IPS-20b (cell line): ENCODE measurements at regions not wholly inside any gene's neighbourhood (a gene's known extent, or its start where the extent isn't known, plus 50 kb on each side); places are given as distances from the start of the nearest gene placed in this dataset.
"Not testable (repeated sequence)": the region's sequence is repeated elsewhere in the genome, so short reads cannot be mapped to it uniquely, and the experiment has no call there.

Source experiments
- H3K27ac ChIP-seq: one replicate; pipeline ENCODE4 v1.5.1; 2013; ENCODE audit warnings: low read length
- H3K27me3 ChIP-seq: 2 replicates; pipeline ENCODE4 v1.6.1; 2013; ENCODE audit warnings: mild to moderate bottlenecking, low read length, inconsistent platforms; ENCODE audit not compliant: insufficient read depth
- H3K36me3 ChIP-seq: 2 replicates; pipeline ENCODE4 v1.6.1; 2013; ENCODE audit warnings: low read depth, mild to moderate bottlenecking, inconsistent platforms, low read length, moderate library complexity; ENCODE audit not compliant: insufficient read depth
- H3K4me1 ChIP-seq: 2 replicates; pipeline ENCODE4 v1.6.1; 2013; ENCODE audit warnings: mild to moderate bottlenecking, control low read depth, inconsistent platforms, low read length, moderate library complexity; ENCODE audit not compliant: insufficient read depth
- H3K4me3 ChIP-seq: 2 replicates; pipeline ENCODE4 v1.5.1; 2013; ENCODE audit warnings: mild to moderate bottlenecking, low read length, inconsistent platforms
- H3K9ac ChIP-seq: 2 replicates; pipeline ENCODE4 v1.6.1; 2013; ENCODE audit warnings: low read depth, mild to moderate bottlenecking, inconsistent platforms, low read length, moderate library complexity
- H3K9me3 ChIP-seq: 2 replicates; pipeline ENCODE4 v1.6.1; 2013; ENCODE audit warnings: mild to moderate bottlenecking, low read depth, low read length, inconsistent platforms; ENCODE audit not compliant: insufficient read depth

- Histone ChIP-seq H3K4me3 (no peak overlapping the region), H3K27ac (no peak overlapping the region), H3K27me3 (no peaks in the 10 kb centered on the region)
Measured at GRCh38 chrX:63285375-63285774, 65.8 kb downstream of the SPIN4 start.

GRCh38 chrX:63284659-63285058 is 66.5 kb downstream of the SPIN4 start:
- no peak overlapping the region for H3K27ac ChIP-seq
- H3K9ac ChIP-seq, result no peak overlapping the region

More at GRCh38 chrX:63285375-63285774, 65.8 kb downstream of the SPIN4 start:
- no peaks in the 10 kb centered on the region for H3K36me3 ChIP-seq
- no peaks in the 10 kb centered on the region for H3K9me3 ChIP-seq
- H3K9ac ChIP-seq, result no peak overlapping the region
- H3K4me1 ChIP-seq, result no peaks in the 10 kb centered on the region

DNA sequence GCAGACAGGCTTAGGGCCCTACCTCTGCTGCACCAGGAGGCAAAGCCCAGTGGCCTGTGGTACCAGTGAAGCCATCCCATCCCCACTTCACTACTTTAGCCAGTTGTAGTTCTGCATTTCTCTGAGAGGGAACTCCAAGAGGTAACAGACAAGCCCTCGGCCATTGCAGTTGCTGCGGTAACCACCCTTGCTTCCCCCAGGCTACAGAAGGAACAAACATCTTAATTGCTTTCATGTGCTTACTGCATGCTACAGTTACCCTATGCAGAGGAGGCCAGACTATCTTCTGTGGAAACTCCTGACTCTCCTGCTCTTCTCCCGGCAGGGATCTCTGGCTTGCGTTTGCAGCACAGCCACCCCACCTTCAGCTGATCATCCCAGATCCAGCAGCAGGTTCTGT is 67.8 kb downstream of the SPIN4 start:
- Histone ChIP-seq H3K9me3 (no peaks in the 10 kb centered on the region), H3K9ac (no peak overlapping the region), H3K27ac (no peak overlapping the region), H3K4me1 (no peaks in the 10 kb centered on the region), H3K4me3 (no peak overlapping the region), H3K36me3 (no peaks in the 10 kb centered on the region), H3K27me3 (no peaks in the 10 kb centered on the region)

More at GRCh38 chrX:63284659-63285058, 66.5 kb downstream of the SPIN4 start:
- Histone ChIP-seq H3K4me3 (no peak overlapping the region), H3K27me3 (no peaks in the 10 kb centered on the region), H3K36me3 (no peaks in the 10 kb centered on the region), H3K9me3 (no peaks in the 10 kb centered on the region), H3K4me1 (no peaks in the 10 kb centered on the region)

GRCh38 chrX:63282828-63283227 is 68.3 kb downstream of the SPIN4 start:
- no peak overlapping the region for H3K4me3 ChIP-seq
- no peaks in the 10 kb centered on the region for H3K36me3 ChIP-seq
- no peak overlapping the region for H3K27ac ChIP-seq
- H3K9ac ChIP-seq, result no peak overlapping the region
- no peaks in the 10 kb centered on the region for H3K9me3 ChIP-seq
- no peaks in the 10 kb centered on the region for H3K4me1 ChIP-seq
- H3K27me3 ChIP-seq, result no peaks in the 10 kb centered on the region

DNA sequence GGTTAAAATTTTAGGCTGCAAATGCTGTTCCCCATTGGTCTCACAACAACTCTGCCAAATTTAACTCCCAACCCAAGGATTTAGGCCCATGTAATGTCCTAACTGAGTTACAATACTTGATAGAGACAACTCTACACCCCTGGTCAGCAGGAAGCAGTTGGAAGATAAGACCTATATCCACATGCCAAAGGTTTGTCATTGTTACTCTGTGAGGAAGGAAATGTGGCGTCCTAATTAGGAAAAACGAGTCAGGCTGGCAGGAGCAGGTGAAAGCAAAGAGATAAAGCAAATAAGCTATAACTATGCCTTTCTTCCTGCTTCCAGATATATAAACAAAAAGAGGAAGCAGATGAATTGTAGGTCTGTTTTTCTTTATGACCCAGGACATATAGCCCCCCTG is 69.1 kb downstream of the SPIN4 start:
- H3K36me3 ChIP-seq, result no peaks in the 10 kb centered on the region
- H3K27ac ChIP-seq, result no peak overlapping the region
- H3K4me3 ChIP-seq, result no peak overlapping the region
- H3K9me3 ChIP-seq, result no peaks in the 10 kb centered on the region
- H3K27me3 ChIP-seq, result no peaks in the 10 kb centered on the region
- no peak overlapping the region for H3K9ac ChIP-seq
- no peaks in the 10 kb centered on the region for H3K4me1 ChIP-seq

DNA sequence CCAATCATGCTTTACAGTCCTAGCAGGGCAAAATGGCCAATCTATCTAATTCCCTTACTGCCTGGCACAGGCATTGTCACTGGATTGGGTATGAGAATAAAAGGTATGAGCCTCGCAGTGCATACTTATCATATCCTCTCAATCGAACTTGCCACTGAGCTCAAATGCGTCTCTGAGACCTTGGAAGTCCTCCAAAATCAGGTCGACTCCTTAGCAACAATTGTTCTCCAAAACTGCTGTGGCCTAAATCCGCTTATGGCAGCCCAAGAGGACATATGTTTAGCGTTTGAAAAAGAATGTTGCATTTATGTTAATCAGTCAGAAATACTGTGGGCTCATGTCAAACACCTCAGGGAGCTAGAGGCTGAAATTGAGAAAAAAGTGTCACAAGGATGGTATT is 69.7 kb downstream of the SPIN4 start:
- no peaks in the 10 kb centered on the region for H3K4me1 ChIP-seq
- no peaks in the 10 kb centered on the region for H3K36me3 ChIP-seq
- H3K27ac ChIP-seq, result no peak overlapping the region
- no peaks in the 10 kb centered on the region for H3K9me3 ChIP-seq
- no peak overlapping the region for H3K9ac ChIP-seq
- no peaks in the 10 kb centered on the region for H3K27me3 ChIP-seq
- H3K4me3 ChIP-seq, result no peak overlapping the region

DNA sequence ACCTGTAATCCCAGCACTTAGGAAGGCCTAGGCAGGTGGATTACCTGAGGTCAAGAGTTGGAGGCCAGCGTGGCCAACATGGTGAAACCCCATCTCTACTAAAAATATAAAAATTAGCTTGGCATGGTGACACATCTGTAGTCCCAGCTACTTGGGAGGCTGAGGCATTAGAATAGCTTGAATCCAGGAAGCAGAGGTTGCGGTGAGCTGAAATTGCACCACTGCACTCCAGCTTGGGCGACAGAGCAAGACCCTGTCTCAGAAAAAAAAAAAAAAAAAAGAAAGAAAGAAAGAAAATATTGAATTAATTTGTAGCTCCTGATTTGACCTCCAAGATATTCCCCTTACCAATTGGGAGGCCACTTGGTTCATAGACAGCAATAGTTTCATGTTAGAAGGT is 73.7 kb downstream of the SPIN4 start:
- not testable (repeated sequence) for H3K36me3 ChIP-seq, H3K4me1 ChIP-seq, H3K27ac ChIP-seq

GRCh38 chrX:63275127-63275526 is 76.0 kb downstream of the SPIN4 start:
- Histone ChIP-seq H3K9ac (no peak overlapping the region), H3K9me3 (no peaks in the 10 kb centered on the region), H3K4me3 (no peak overlapping the region), H3K36me3 (no peaks in the 10 kb centered on the region), H3K27me3 (no peaks in the 10 kb centered on the region), H3K27ac (no peak overlapping the region), H3K4me1 (no peaks in the 10 kb centered on the region)

More for the DNA sequence above, 73.7 kb downstream of the SPIN4 start:
- H3K4me3 ChIP-seq, H3K27me3 ChIP-seq, H3K9ac ChIP-seq, H3K9me3 ChIP-seq: not testable (repeated sequence)

DNA sequence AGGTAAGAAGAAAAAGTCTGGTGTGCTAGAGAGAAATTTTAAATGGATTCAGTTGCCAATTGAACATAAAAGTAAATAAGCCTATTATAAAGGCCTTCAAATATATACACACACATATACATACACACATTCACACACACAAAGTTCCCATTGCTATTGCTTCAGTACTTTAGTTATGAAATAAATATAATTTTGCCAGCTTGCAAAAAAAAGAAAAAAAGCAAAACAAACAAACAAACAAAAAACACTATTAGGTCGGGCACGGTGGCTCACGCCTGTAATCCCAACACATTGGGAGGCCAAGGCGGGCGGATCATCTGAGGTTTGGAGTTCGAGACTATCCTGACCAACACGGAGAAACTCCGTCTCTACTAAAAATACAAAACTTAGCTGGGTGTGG is 80.3 kb downstream of the SPIN4 start:
- H3K27me3 ChIP-seq, result no peaks in the 10 kb centered on the region
- H3K4me3 ChIP-seq, result no peak overlapping the region
- H3K4me1 ChIP-seq, result no peaks in the 10 kb centered on the region
- H3K9ac ChIP-seq, result no peak overlapping the region
- no peaks in the 10 kb centered on the region for H3K36me3 ChIP-seq
- H3K9me3 ChIP-seq, result no peaks in the 10 kb centered on the region
- H3K27ac ChIP-seq, result no peak overlapping the region

DNA sequence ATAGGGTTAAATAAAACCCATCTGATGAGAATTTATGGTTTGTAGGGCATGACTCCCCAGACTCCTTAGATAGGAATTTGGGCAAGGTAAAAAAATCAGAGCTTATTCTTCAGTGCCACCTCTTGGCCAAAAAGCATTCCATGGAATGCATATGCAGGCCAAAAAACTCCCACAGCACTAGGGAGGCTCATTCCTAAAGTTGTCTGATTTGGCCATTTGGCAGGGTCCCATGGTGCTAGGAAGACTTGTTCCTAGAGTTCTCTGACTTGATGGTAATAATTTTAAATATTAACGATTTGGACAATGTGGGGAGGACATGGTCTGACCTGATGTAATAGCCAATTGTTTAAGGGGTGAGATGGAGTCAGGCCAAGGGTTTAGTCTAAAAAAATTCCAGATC is 93.0 kb downstream of the SPIN4 start:
- Histone ChIP-seq H3K36me3 (no peaks in the 10 kb centered on the region), H3K27me3 (no peaks in the 10 kb centered on the region), H3K9me3 (no peaks in the 10 kb centered on the region), H3K27ac (no peak overlapping the region), H3K4me3 (no peak overlapping the region), H3K9ac (no peak overlapping the region), H3K4me1 (no peaks in the 10 kb centered on the region)

DNA sequence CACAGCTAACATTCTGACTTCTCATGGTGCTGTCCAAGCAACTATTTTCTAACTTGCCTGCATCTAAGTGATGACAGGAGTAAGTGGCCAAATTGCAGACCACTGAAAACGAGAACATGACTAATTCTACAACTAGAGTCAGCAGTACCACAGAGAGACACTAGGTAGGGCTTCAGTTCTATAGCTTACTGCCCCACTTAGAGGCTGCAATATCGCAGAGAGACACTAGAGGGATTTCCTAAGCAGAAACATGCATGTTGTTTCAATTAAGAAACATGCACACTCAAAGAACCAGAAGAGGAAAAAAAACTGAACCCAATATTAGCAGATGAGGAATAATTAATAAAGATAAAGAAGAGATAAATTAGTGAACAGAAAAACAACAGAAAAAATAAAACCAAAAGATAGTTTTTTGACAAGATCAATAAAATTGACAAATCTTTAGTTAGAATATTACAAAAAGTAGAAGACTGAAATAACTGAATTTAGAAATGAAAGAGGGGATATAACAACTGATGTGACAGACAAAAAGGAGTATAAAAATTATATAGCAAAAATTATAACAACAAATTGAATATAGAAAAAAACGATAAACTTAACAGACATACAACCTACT is 100.8 kb downstream of the SPIN4 start:
- Histone ChIP-seq H3K4me3 (no peak overlapping the region), H3K4me1 (no peaks in the 10 kb centered on the region), H3K27me3 (no peaks in the 10 kb centered on the region), H3K9me3 (no peaks in the 10 kb centered on the region), H3K27ac (no peak overlapping the region), H3K9ac (no peak overlapping the region), H3K36me3 (no peaks in the 10 kb centered on the region)

- not testable (repeated sequence) for H3K9me3 ChIP-seq, H3K27ac ChIP-seq, H3K36me3 ChIP-seq, H3K9ac ChIP-seq, H3K4me3 ChIP-seq, H3K27me3 ChIP-seq, H3K4me1 ChIP-seq
Measured at GRCh38 chrX:63242689-63243088, 108.4 kb downstream of the SPIN4 start.
